OCI-LY1 (cell line): ENCODE measurements at regions not wholly inside any gene's neighbourhood (a gene's known extent, or its start where the extent isn't known, plus 50 kb on each side); places are given as distances from the start of the nearest gene placed in this dataset.

ENCODE experiments used
- H2AFZ ChIP-seq: fragments of 200-600 bp; sonication (generic), shearing (Covaris generic); 2 replicates; pipeline ENCODE4 v1.6.0; 2014; ENCODE audit warnings: antibody characterized with exemption, mild to moderate bottlenecking, low read length
- H3F3A ChIP-seq: fragments of 200-600 bp; sonication (generic), shearing (Covaris generic); 2 replicates; pipeline ENCODE4 v1.6.0; 2014; ENCODE audit warnings: mild to moderate bottlenecking, antibody characterized with exemption, low read length, moderate library complexity; ENCODE audit not compliant: insufficient read depth
- H3K27ac ChIP-seq: fragments of 200-600 bp; sonication (generic); 2 replicates; pipeline ENCODE4 v1.5.1; 2014; ENCODE audit warnings: low read length, mixed run types, mild to moderate bottlenecking, low read depth; ENCODE audit not compliant: poor library complexity, severe bottlenecking
- H3K27me3 ChIP-seq: fragments of 200-600 bp; sonication (generic); 2 replicates; pipeline ENCODE4 v1.6.0; 2014; ENCODE audit warnings: antibody characterized with exemption, mild to moderate bottlenecking, low read length, moderate library complexity; ENCODE audit not compliant: insufficient read depth
- H3K36me3 ChIP-seq: fragments of 200-600 bp; sonication (generic); 2 replicates; pipeline ENCODE4 v1.6.1; 2014; ENCODE audit warnings: mild to moderate bottlenecking, antibody characterized with exemption, low read length, moderate library complexity, mixed read lengths; ENCODE audit not compliant: insufficient read depth
- H3K4me1 ChIP-seq: fragments of 200-600 bp; sonication (generic); 2 replicates; pipeline ENCODE4 v1.5.1; 2014; ENCODE audit warnings: mild to moderate bottlenecking, low read length, moderate library complexity; ENCODE audit not compliant: insufficient read depth, severe bottlenecking
- H3K4me2 ChIP-seq: fragments of 200-600 bp; sonication (generic), shearing (Covaris generic); 2 replicates; pipeline ENCODE4 v1.6.1; 2014; ENCODE audit warnings: low read length
- H3K4me3 ChIP-seq: fragments of 200-600 bp; sonication (generic); 2 replicates; pipeline ENCODE4 v1.5.1; 2014; ENCODE audit warnings: low read length, low read depth, mild to moderate bottlenecking, mixed read lengths; ENCODE audit not compliant: poor library complexity, severe bottlenecking
- H3K79me2 ChIP-seq: fragments of 200-600 bp; shearing (Covaris generic); 2 replicates; pipeline ENCODE4 v1.6.1; 2016; ENCODE audit warnings: mixed run types, low read length, mixed read lengths; ENCODE audit not compliant: insufficient read depth
- H3K9ac ChIP-seq: fragments of 200-600 bp; sonication (generic), shearing (Covaris generic); 2 replicates; pipeline ENCODE4 v1.6.1; 2014; ENCODE audit warnings: mild to moderate bottlenecking, low read length, mixed read lengths
- H3K9me2 ChIP-seq: fragments of 200-600 bp; sonication (generic), shearing (Covaris generic); 2 replicates; pipeline ENCODE4 v1.6.1; 2014; ENCODE audit warnings: low read depth, mild to moderate bottlenecking, low read length, mixed read lengths
- H3K9me3 ChIP-seq: fragments of 200-600 bp; shearing (Covaris generic); 2 replicates; pipeline ENCODE4 v1.6.1; 2014; ENCODE audit warnings: low read length, mixed read lengths
- H4K20me1 ChIP-seq: fragments of 200-600 bp; sonication (generic), shearing (Covaris generic); 2 replicates; pipeline ENCODE4 v1.6.0; 2016; ENCODE audit warnings: mild to moderate bottlenecking, low read length; ENCODE audit not compliant: insufficient read depth
- CTCF ChIP-seq: fragments of 200-600 bp; sonication (generic), shearing (Covaris generic); IDR thresholded peaks from 2 replicates; pipeline ENCODE4 v1.5.1; 2017; ENCODE audit warnings: mild to moderate bottlenecking, antibody characterized with exemption, low read length, moderate library complexity, mixed read lengths
- EZH2 ChIP-seq: fragments of 200-600 bp; sonication (generic), shearing (Covaris generic); IDR thresholded peaks from 2 replicates; pipeline ENCODE4 v1.8.0; 2017; ENCODE audit warnings: borderline replicate concordance, mixed run types, mild to moderate bottlenecking, antibody characterized with exemption, low read length, moderate library complexity, mixed read lengths

- Histone ChIP-seq H3F3A (no peaks in the 10 kb centered on the region), H3K4me2 (no peak overlapping the region), H3K9ac (no peak overlapping the region), H3K36me3 (no peaks in the 10 kb centered on the region), H3K9me3 (no peaks in the 10 kb centered on the region), H3K27ac (no peak overlapping the region), H3K9me2 (no peaks in the 10 kb centered on the region), H3K4me1 (no peaks in the 10 kb centered on the region), H4K20me1 (no peaks in the 10 kb centered on the region), H3K27me3 (no peaks in the 10 kb centered on the region), H2AFZ (no peak overlapping the region), H3K79me2 (no peaks in the 10 kb centered on the region), H3K4me3 (no peak overlapping the region)
- TF ChIP-seq CTCF (no peak), EZH2 (no peak)
Observed at GRCh38 chr18:2441544-2441943, 129.8 kb downstream of the METTL4 start.

GRCh38 chr18:2442006-2442405 lies 129.3 kb downstream of the METTL4 start:
- H3K4me1 ChIP-seq: no peaks in the 10 kb centered on the region
- H2AFZ ChIP-seq: no peak overlapping the region
- H3K27me3 ChIP-seq: no peaks in the 10 kb centered on the region
- H3K4me2 ChIP-seq: no peak overlapping the region
- no peaks in the 10 kb centered on the region for H3K79me2 ChIP-seq
- no peaks in the 10 kb centered on the region for H3K9me3 ChIP-seq
- no peaks in the 10 kb centered on the region for H3K36me3 ChIP-seq
- no peaks in the 10 kb centered on the region for H4K20me1 ChIP-seq
- no peak overlapping the region for H3K27ac ChIP-seq
- H3K9me2 ChIP-seq: no peaks in the 10 kb centered on the region
- H3K4me3 ChIP-seq: no peak overlapping the region
- no peaks in the 10 kb centered on the region for H3F3A ChIP-seq
- no peak for TF ChIP-seq EZH2
- TF ChIP-seq CTCF: no peak
- no peak overlapping the region for H3K9ac ChIP-seq

DNA sequence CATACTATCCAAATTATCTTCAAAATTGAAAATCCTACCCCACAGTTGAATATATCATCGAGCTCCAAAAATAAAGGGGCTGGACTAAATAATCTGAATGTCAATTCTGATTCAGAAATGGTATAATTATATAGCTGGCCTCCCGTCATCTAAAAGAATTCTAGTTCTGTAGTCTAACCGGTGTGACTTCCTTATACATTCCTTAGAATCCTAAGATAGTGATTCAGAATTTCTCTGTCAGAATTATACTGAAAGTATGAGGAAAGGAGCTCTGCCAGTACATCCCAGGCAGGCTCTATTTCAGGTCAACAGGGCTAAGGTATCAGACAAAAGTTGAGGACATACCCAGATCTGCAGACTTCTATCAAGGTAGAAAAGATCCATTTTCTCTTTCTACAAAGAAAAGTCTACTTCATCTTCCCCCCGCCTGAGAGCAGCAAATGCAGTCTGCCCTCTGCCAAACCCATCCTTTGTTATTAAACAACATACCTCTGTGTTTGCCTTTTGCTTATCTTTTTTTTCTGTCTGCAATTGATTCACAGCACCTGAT lies 128.5 kb downstream of the METTL4 start:
- H2AFZ ChIP-seq: no peak overlapping the region
- no peak overlapping the region for H3K27ac ChIP-seq
- no peak overlapping the region for H3K4me2 ChIP-seq

More for the DNA sequence above, 128.5 kb downstream of the METTL4 start:
- Histone ChIP-seq H3K9ac (no peak overlapping the region), H3K4me1 (no peaks in the 10 kb centered on the region), H3K27me3 (no peaks in the 10 kb centered on the region), H3K36me3 (no peaks in the 10 kb centered on the region), H3K4me3 (no peak overlapping the region), H3K79me2 (no peaks in the 10 kb centered on the region), H3K9me3 (no peaks in the 10 kb centered on the region), H3K9me2 (no peaks in the 10 kb centered on the region), H3F3A (no peaks in the 10 kb centered on the region), H4K20me1 (no peaks in the 10 kb centered on the region)
- TF ChIP-seq CTCF (no peak), EZH2 (no peak)
